ENCODE measurements at regions not wholly inside any gene's neighbourhood (a gene's known extent, or its start where the extent isn't known, plus 50 kb on each side); places are given as distances from the start of the nearest gene placed in this dataset.

GRCh38 chr16:85250147-85250463, 137.8 kb upstream of the CIBAR2 start:
- TF ChIP-seq EZH2 (IDR thresholded peaks at IDR 0.05; ENCODE audit: insufficient read depth, low read length), result no peak
- no peak for TF ChIP-seq CTCF (IDR thresholded peaks at IDR 0.05; ENCODE audit: insufficient read depth, low read depth, low read length)
